GM19438 (cell line): ENCODE measurements at regions not wholly inside any gene's neighbourhood (a gene's known extent, or its start where the extent isn't known, plus 50 kb on each side); places are given as distances from the start of the nearest gene placed in this dataset.
"Not testable (repeated sequence)": the region's sequence is repeated elsewhere in the genome, so short reads cannot be mapped to it uniquely, and the experiment has no call there.

Experiments used
- ATAC-seq: cut with Tn5 transposase; IDR thresholded peaks from one replicate; pipeline ENCODE4 v1.9.1; 2021; ENCODE audit warnings: low read depth; ENCODE audit not compliant: unreplicated experiment

DNA sequence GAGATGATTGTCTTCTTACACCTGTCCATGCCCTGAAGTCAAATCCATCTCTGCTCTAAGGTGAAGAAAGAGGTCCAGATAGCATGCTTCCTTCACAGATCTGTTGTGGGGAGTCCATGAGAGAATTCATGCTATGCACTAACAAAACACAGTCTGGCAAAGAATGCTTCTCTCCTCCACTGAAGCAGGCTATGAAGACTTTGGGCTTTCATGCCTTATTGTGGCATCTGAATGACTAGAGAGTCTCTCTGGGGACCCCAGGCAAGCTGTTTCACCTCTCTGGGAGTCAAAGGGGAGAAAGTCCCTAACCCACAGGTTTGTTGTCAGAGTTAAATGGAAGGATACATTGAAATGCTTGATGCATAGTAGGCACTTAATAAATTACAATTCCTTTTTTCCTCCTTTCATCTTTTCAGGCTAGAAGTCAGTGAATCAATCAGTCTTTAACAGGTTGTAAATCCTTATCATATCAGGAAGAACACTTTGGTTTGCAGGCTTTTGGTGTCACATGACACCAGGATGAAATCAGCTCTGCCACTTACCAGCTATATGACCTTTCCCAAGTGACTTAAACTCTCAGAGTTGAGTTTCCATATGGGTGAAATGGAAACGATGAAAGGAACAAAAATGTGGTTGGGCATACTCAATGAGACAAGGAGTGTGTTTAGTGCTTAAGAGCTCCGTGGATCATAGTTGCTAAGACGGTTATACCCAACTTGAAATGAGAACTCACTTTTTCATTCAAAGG is 200.1 kb upstream of the DAB1 start:
- ATAC-seq = no peak

DNA sequence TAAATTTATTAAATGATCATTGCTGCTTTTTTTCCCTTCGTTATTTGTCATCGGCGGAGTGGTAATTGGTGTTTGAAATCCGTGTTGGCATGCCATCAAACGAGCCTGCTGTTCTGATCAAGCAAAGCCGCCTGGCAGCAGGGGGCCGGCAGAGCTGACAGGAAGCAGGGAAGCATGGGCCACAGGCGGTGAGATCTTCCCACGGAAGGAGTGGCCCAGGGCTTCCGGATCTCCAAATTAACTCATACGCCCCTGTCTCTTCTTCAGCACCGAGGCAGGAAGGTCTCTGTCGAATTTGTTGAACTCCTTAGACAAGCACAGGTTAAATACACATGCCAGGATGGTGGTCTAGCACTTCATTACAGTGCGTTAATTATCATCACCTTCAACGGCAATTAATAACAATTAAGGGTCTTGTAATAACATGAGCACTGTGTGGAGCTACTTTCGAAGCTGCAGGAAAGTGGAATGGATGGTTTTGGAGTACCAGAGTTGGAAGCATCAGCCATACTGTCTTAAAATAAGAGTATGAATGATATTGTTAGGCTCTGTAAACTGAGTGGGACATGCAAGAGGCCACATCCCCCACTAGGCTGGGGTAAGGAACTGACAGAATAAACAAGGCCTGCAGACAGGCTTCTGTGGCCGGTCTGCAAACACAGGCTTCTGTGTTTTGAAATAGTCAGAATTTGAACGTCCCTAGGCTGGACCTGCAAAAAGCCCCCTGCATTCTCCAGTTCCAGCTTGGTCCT is 199.4 kb upstream of the DAB1 start:
- ATAC-seq = no peak

DNA sequence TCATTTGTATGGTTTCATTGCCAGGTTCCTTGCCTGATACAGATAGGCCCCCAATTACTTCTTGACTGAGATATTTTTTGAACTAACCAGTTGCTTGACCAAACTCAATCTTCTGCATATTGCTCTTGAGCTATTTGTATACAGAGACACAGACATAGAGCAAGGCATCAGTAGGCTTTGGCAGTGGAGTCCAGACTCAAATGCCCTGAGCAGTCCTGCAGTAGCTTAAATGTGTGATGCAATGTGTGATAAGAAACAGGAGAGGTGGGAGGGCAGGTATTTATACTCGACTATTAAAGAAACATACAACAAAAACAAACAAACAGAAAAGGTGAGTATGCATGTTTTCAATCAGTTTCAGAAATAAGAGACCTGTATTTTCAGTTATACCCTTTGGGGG is 197.9 kb upstream of the DAB1 start:
- no peak for ATAC-seq

DNA sequence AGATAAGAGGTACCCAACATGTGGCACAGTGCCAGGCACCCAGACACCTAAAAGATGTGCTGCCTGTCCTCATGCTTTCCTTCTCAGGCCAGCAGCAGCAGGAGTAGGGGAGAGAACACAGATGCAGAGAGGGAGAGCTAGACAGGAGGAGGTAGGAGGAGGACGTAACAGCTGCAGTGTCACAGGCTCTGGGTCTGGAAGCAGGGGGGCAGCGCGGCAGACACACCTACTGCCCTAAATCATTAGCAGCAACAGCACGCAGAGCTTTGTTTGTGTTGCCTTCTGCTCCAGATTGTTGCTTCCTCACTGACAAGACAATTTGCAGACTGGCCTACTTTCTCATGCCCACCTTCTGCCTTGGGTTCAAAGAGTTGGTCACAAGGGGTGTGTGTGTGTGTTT is 196.7 kb upstream of the DAB1 start:
- no peak for ATAC-seq

DNA sequence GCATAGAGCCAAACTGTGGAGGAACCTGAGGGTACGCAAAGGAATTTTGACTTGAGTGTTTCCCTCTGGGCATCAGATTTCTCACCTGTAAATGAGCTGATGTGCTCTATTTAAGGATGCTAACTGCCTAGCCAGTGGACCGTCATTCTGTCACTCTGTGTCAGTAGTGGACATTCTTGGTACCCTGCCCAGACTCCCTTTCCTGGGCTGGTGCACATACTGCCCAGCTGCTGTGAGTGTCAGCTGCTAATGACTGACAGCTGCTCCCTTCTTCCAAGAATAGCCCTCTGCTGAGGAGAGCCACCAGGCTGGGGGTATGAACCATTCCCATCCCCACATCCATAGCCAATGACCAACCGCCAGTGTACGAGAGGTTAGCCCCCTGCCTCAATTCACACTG is 193.1 kb upstream of the DAB1 start:
- no peak for ATAC-seq

DNA sequence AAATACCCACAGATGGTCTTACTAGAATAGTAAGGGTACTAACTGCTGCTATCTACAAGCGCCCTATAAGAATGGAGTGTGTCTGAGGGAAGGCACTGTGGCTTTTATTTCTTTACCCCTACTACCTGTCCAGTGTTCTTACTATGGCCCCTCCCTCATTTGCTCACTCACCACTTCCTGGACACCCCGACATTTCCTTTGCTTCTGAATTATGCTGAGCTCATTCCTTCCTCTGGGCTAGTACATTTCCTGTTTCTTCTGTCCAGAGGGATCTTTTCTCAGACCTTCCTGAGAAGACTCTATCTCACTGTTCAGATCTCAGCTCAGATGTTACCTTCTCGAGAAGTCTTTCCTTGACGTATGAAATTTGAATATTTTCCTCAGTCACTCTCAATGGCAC is 192.1 kb upstream of the DAB1 start:
- ATAC-seq = no peak

GRCh38 chr1:57612833-57613232 is 189.0 kb upstream of the DAB1 start:
- no peak for ATAC-seq

- ATAC-seq = no peak
These were observed 182.1 kb upstream of the DAB1 start for GRCh38 chr1:57605933-57606332.

- no peak for ATAC-seq
These were observed 179.8 kb upstream of the DAB1 start for GRCh38 chr1:57603696-57604095.

DNA sequence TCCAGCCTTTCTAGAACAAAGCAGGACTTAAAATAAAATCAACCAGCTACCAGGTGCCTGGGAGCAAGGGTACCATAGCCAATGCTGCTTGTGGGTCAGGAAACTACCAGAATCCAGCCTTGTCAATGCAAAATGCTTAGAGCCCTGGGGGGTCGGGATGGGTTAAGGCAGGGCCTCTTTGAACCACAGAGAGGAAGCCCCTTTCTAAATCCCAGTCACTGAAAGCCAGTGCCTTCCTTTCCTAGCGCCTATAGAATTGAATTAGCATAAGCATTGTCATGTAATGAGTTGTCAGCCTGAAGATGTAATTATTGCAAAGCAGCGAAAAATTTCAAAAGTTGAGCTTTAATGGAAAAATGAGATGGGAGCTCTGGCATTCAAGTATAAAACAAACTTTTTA is 176.6 kb upstream of the DAB1 start:
- ATAC-seq = no peak

DNA sequence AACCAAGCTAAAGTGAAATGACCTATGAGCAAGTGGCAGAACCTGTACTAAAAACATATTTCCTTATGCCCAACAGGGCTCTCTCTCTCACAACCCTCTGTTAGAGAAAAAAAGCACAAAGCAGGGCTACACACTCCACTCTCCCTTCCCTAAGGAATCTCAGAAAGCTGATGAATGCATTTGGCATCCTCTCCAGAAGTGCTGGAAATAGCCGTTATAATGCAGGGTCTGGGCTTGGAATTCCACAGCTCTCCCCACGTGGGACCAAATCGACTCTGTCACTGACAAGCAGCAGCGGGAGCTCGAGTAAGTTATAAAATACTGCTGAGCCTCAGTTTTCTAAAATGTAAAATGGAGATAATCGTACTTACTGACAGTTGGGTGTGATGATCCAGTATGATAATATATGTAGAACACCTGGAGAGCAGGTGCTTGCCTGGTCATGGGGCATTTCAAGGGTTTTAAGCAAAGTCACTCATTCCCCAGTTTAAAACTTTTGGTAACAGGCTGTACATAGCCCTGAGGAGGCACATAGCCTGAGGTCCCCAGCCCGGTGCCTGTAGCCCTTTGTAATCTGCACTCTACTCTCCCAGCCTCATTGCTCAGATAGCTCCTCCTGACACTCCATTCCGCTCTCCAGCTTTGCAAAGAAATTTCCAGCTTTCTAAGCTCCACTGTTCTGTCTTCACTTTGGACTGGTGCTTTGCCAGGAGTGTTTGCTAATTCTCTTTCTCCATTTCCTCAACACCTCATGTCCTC is 175.6 kb upstream of the DAB1 start:
- no peak for ATAC-seq

DNA sequence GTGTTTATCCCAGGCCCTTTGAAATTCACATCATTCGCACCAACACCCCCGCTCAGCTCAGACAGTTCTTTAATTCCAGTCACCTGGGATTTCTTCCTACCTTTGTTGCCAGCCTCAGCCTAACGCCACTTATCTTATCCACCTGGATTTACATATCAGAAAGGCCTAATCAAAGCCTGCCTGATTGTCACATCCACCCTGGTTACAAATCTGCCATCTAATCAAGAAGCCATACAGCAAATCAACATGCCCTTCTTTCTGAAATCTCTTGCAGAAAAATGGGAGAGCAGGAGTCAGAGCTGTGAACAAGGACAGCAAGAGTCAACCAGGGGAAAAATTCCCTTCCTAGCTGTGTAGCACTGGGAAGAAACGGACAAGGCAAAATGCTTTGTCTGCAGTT is 173.2 kb upstream of the DAB1 start:
- ATAC-seq = no peak

GRCh38 chr1:57594002-57594401 is 170.1 kb upstream of the DAB1 start:
- no peak for ATAC-seq

DNA sequence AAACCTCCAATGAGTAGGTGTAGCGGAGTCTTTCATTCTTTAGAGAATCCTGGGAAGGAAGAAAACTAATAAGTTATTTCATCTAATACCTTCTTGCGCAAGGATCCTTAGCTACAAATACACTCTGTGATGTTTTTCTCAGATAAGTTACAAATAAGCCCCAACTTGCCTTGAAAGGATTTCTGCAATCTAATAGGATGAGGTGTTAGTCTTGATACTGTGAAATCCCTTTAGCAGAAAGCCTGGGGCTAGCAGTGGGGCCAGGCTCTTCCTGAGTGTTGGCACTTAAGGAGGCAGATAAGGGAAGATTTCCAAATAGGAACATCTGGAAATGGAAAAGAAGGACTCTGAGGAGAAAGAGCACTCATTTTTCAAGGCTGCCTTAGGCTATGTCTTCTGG is 168.0 kb upstream of the DAB1 start:
- no peak for ATAC-seq

DNA sequence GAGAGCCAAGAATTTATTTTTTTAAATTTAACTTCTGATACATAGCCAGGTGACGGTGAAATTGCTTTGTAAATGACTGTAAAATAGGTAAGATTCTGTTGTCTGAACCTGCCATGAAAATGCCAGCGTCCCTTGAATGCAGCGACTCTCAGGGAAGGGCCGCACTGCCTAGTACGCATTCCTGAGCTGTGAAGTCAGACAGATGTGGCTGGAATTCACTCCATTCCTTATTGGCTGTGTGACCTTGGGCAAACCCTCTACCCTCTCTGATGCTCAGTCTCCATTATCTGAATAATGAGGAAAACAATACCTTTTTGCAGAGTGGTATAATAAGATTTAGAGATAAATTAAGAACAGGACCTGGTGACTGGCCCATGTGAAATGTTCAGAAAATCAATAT is 167.1 kb upstream of the DAB1 start:
- no peak for ATAC-seq

- ATAC-seq = no peak
These were observed 163.0 kb upstream of the DAB1 start for GRCh38 chr1:57586842-57587241.

DNA sequence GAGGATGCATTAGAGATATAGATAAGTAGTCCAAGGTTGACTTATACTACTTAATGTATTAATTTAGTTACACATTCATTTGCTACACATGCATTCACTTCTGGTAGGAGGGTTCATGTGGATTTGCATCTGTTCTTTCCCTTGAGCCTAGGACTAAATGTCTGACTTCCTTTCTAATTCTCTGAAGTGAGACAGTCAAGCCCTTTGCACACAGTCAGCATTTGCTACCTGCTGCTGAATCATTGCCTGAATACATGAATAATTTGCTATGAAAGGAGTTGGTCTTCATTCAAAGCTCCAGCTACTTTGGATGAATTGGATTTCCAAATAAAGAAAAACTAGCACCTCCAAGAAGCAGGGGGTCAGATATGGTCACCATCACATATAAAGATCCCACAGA is 154.8 kb upstream of the DAB1 start:
- no peak for ATAC-seq

DNA sequence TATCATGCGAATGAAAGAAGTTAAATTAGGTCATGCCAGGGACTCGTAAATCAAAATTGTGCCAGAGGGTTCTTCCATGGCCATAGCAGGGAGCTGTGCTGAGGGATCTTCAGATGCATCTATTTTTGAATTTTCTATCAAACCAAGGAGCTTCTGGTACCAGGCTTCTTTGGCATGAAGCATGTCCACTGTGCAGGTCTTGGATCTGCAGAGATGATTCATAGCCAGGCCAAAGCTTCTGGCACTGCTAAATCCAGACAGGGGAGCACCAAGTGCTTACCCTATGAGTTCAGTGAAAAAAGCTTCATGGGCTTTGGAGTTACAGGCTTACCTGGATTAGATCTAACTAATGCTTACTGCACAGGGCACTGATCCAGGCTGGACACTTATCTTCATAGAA is 154.2 kb upstream of the DAB1 start:
- no peak for ATAC-seq

GRCh38 chr1:57576756-57577155 is 152.9 kb upstream of the DAB1 start:
- no peak for ATAC-seq

GRCh38 chr1:57572016-57572415 is 148.2 kb upstream of the DAB1 start:
- no peak for ATAC-seq

GRCh38 chr1:57558066-57558465 is 134.2 kb upstream of the DAB1 start:
- not testable (repeated sequence) for ATAC-seq

GRCh38 chr1:57553666-57554065 is 129.8 kb upstream of the DAB1 start:
- ATAC-seq = no peak
